ENCODE measurements at regions not wholly inside any gene's neighbourhood (a gene's known extent, or its start where the extent isn't known, plus 50 kb on each side); places are given as distances from the start of the nearest gene placed in this dataset.

DNA sequence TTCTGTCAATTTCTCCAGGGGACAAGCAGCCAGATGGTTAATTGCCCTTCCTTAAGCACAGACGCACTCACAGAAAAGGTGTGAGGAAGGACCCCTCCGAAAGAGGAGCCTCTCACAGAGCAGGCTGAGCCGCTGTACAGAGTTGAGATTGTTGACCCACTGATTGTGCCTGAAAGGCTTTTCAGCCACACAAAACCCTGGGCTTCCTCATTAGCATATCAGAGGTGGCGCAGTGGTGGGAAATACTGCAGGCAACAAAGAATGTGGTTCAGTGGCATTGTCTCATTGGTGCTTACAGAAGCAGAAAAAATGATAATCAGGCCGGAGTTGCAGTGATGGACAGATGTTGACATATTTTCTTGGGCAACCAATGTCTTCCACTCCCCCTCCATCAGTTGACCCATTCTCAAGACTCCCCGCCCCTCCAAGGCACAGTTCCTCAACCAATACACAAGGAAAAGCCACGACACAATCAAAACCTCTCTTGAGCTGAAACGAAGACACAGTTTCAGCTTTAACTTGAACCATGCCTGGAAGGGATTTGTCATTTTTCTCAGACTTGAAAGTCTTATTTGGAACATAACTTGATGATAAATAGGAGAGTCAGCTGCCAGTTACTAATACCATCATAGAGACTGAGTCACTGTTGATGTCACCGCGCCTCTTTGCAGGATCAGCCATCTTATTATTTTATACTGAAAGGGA lies 53.1 kb downstream of the ATXN3L start:
- DNase-seq: no peak

GRCh38 chrX:13265549-13266132 lies 54.2 kb downstream of the ATXN3L start:
- DNase-seq: no peak

GRCh38 chrX:13265111-13265510 lies 54.7 kb downstream of the ATXN3L start:
- DNase-seq: no peak

GRCh38 chrX:13263560-13264251 lies 56.1 kb downstream of the ATXN3L start:
- DNase-seq: no peak

DNA sequence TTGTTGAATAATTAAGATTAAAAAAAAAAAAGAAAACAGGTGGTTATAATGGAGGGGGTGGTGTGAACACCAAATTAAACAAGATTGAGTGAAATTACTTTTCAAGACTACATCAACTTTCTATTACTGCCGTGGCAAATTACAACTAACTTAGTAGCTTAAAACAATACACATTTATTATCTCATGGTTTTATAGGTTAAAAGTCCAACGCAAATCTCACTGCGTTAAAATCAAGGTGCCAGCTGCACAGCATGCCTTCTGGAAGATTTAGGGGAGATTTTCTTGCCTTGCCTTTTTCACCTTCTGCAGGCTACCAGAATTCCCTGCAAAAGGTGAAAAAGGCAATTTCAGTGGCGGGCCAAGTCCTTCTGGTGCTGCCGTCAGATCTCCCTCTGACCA lies 58.5 kb downstream of the ATXN3L start:
- no peak for DNase-seq

- DNase-seq: no peak
Measured at GRCh38 chrX:13260598-13260997, 59.3 kb downstream of the ATXN3L start.

DNA sequence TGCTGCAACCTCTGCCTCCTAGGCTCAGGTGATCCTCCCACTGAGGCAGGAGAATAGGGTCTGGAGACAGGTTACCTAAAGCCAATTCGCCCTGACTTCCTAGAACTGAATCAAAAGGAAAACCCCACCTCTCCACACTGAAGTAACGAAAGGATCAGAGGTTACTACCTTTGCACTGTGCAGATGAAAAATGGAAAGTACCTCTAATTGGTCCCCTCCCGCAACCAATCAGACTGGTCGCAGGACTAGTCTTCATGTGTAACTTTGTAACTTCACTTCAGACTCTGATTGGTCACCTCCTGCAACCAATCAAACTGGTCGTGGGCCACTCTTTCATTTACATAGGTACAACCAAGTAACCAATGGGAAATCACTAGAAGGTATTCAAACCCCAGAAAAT lies 61.1 kb downstream of the ATXN3L start:
- no peak for DNase-seq

DNA sequence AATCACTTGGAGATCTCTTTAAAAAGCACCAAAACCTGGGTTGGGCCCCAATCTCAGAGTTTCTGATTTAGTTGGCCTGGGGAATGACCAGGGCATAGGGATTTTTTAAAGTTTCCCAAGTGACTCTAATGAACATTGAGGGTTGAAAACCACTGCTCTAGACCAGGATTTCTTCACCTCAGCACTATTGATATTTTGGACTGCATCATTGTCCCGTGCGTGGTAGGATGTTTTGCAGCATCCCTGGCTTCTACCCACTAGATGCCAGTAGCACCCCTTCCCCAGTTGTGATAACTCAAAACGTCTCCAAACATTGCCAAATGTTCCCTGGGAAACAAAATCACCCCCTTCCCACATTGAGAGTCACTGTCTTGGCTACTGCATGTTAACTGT lies 61.8 kb downstream of the ATXN3L start:
- DNase-seq: no peak

DNA sequence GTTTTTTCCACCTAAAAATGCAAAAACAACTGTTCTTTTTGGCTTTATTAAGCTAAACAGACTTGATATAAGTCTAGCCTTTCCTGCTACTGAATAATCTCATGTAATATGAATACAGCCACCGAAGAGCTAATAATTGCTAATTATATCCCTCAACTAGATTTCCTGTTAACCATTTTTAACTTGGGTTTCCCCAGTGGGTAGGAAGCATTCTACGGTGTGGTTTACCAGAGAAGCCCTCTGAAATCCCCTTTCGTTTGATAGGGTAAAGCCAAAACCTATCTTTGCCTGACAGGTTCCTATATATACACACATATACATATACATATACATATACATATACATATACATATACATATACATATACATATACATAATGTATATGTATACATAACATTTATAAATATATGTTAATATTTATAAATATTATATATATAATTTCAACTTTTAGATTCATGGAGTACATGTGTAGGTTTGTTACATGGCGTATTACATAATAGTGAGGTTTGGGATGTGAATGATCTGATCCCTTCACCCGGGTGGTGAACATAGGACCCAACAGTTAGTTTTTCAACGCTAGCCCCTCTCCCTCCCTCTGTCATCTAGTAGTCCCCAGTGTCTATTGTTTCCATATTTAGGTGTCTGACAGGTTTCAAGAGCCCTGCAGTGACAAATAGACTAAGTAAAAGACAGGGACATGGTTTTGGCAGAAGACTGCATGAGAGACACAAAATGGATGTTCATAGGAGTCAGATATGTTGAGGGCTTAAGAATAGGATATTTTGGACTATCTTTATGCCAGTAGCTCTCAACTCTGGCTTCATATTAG lies 62.4 kb downstream of the ATXN3L start:
- no peak for DNase-seq

DNA sequence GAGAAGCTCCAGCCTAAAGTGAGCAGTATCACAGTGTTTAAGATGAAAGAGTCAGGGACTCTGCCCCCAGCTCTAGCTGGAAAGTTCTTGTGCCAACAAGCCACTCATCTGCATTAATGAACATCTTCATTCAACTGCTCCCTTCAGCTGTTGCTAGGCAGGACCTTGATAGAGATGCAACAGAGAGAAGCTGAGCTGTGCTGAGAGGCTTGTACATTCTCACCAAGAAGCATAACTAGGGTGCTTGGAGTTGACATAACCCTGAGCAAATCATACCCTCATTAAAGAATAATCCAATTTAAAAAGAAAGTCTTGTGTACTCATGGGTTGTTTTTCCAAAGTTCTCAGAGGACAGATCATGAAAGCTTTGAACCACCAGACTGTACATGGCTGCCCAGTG lies 63.2 kb downstream of the ATXN3L start:
- no peak for DNase-seq

DNA sequence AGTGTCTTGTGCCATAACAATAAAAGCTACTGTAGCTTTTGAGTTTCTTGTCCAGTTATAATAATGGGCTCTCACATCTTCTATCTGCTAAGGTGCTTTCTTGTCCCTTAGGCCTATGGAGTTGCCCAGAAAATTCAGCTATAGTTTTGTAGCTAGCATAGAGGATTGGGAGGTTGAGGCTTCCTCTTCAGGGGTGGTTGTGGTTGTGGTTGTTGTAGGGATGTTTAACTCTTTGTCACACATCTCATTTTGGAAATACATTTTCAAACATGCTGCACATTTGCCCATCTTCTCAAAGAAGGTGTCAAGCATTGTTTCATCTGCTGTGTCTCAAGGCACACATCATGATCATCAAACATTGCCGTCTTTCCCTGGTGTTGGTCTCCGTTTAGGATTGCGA lies 65.0 kb downstream of the ATXN3L start:
- no peak for DNase-seq

GRCh38 chrX:13254076-13254785 lies 65.6 kb downstream of the ATXN3L start:
- peak; percentile 71 for DNase-seq

DNA sequence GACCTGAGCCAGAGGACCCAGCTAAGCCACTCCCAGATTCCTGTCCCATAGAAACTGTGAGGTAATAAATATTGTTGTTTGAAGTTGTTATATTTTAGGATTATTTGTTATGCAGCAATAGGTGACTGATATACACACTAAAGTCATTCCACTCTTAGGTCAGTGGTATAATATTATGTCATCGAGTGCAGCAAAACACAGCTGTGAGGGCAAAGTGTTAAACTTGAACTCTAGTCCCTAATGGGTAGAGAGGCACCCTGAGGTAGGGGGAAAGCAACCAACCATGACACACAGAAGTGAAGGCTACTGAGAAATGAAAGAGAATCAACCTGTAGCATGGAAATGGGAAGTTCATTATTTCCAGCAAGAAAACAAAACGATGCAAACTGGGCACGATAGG lies 66.6 kb downstream of the ATXN3L start:
- DNase-seq: no peak

DNA sequence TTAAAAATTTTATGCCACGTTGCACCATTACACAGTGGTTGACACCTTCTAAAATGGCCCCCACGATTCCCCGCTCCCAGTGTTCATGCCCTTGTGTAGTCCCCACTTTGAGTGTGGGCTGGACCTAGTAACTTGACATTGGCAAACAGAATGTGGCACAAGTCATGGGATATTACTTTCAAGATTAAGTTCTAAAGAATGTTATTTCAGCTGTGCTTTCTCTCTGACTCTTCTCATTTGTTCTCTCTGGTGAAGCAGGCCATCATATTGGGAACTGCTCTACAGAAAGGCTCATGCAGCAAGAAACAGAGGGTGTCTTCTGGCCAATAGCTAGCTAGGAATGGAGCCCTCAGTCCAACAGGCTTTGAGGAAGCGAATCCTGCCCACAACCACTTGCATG lies 67.1 kb downstream of the ATXN3L start:
- no peak for DNase-seq

- DNase-seq: peak; percentile 9
Measured at GRCh38 chrX:13250826-13251580, 68.8 kb downstream of the ATXN3L start.

DNA sequence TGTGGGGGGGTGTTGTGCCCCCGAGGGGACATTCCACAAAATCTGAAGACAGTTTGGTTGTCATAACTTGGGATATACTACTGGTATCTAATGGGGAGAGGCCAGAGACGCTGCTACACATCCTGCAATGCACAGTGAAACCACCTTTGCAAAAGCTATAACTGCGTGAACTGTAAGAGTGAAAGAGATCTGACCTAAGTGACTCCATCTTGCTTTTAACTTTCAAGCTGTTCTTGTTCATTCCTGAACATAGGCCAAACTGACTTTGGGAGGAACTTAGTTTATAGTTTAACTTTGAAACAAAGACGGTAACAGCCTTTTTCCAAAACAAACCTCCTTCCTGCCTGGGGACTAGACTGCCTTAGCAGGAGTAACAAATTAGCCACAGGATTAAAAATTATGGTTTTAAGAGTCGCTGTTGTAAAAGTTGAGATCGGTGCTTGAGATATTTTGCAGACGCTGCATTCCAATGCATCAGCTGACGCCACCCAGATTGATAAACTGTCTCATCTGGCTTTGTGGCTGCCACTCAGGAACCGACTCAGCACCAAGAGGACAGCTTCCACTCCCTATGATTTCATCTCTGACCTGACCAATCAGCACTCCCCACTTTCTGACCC lies 70.9 kb downstream of the ATXN3L start:
- DNase-seq: no peak

- DNase-seq: no peak
Measured at GRCh38 chrX:13239272-13239671, 80.6 kb downstream of the ATXN3L start.

- peak; percentile 51 for DNase-seq
Measured at GRCh38 chrX:13235930-13236329, 83.9 kb downstream of the ATXN3L start.

GRCh38 chrX:13232484-13232883 lies 87.4 kb downstream of the ATXN3L start:
- DNase-seq: no peak

GRCh38 chrX:13226214-13226613 lies 93.6 kb downstream of the ATXN3L start:
- DNase-seq: no peak

DNA sequence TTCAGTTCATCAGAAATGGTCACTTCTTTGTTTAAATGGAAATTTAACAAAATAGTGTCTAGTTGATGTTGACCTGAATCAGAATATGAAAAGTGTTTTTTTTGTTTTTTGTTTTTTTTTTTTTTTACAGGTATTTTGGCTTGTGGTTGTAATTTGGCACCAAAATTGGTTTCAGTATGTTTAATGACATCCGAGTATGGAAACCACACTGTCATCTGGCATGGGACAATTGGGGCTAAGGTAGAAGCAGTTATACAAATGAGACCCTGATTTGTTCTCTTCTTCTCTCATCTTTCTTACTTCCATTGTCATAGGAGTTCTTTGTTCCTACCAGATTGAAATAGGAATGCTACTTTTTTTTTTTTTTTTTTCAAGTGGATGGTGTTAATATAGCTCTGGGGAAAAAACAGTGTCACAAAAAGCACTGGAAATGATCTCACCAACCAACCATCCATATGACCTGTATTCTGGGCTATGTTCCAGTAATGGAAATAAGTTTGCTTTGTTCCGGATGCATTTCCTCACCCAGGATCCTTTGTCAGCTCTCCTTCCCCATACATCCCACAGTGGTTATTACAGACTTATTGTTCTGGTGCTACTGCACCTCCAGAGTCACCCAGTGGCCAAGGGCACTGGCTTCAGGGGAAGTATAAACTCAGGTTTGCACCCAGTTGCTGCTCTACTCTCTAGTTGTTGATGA lies 95.8 kb downstream of the ATXN3L start:
- DNase-seq: no peak
